HG02678 (cell line): ENCODE measurements at regions not wholly inside any gene's neighbourhood (a gene's known extent, or its start where the extent isn't known, plus 50 kb on each side); places are given as distances from the start of the nearest gene placed in this dataset.

Experiments used
- ATAC-seq: cut with Tn5 transposase; IDR thresholded peaks from one replicate; pipeline ENCODE4 v1.9.1; 2021; ENCODE audit warnings: mild to moderate bottlenecking, moderate library complexity; ENCODE audit not compliant: unreplicated experiment

- no peak for ATAC-seq
Observed at GRCh38 chr12:127257366-127257935, 1009.5 kb upstream of the TMEM132C start.

GRCh38 chr12:127260531-127260930 lies 1006.4 kb upstream of the TMEM132C start:
- no peak for ATAC-seq

- no peak for ATAC-seq
Observed at GRCh38 chr12:127260999-127261398, 1006.0 kb upstream of the TMEM132C start.

GRCh38 chr12:127262615-127263014 lies 1004.4 kb upstream of the TMEM132C start:
- ATAC-seq, result no peak

GRCh38 chr12:127263621-127264020 lies 1003.3 kb upstream of the TMEM132C start:
- no peak for ATAC-seq

- no peak for ATAC-seq
Observed at GRCh38 chr12:127267128-127267527, 999.8 kb upstream of the TMEM132C start.

- no peak for ATAC-seq
Observed at GRCh38 chr12:127268213-127268612, 998.8 kb upstream of the TMEM132C start.

- no peak for ATAC-seq
Observed at GRCh38 chr12:127268706-127269425, 998.1 kb upstream of the TMEM132C start.

GRCh38 chr12:127270193-127270592 lies 996.8 kb upstream of the TMEM132C start:
- ATAC-seq, result no peak

GRCh38 chr12:127271776-127272175 lies 995.2 kb upstream of the TMEM132C start:
- no peak for ATAC-seq

GRCh38 chr12:127272864-127273263 lies 994.1 kb upstream of the TMEM132C start:
- no peak for ATAC-seq

- ATAC-seq, result no peak
Observed at GRCh38 chr12:127273626-127274025, 993.3 kb upstream of the TMEM132C start.

- no peak for ATAC-seq
Observed at GRCh38 chr12:127275416-127275815, 991.6 kb upstream of the TMEM132C start.

GRCh38 chr12:127277882-127278281 lies 989.1 kb upstream of the TMEM132C start:
- ATAC-seq, result no peak

- ATAC-seq, result no peak
Observed at GRCh38 chr12:127278351-127278750, 988.6 kb upstream of the TMEM132C start.

- ATAC-seq, result peak; percentile 68
Observed at GRCh38 chr12:127280393-127281275, 986.3 kb upstream of the TMEM132C start.

GRCh38 chr12:127282786-127283565 lies 984.0 kb upstream of the TMEM132C start:
- no peak for ATAC-seq

GRCh38 chr12:127284021-127284420 lies 982.9 kb upstream of the TMEM132C start:
- ATAC-seq, result no peak

GRCh38 chr12:127284870-127285431 lies 982.0 kb upstream of the TMEM132C start:
- no peak for ATAC-seq

- no peak for ATAC-seq
Observed at GRCh38 chr12:127286281-127286680, 980.7 kb upstream of the TMEM132C start.

- ATAC-seq, result no peak
Observed at GRCh38 chr12:127287256-127287655, 979.7 kb upstream of the TMEM132C start.
